HepG2 (cell line): ENCODE measurements at regions not wholly inside any gene's neighbourhood (a gene's known extent, or its start where the extent isn't known, plus 50 kb on each side); places are given as distances from the start of the nearest gene placed in this dataset.

Experiments
- ATAC-seq: fragments of 200-7000 bp; cut with Tn5 transposase; 3 replicates; pipeline ENCODE4 v1.9.1; 2020; ENCODE audit warnings: mild to moderate bottlenecking, moderate library complexity
- BruUV-seq: library from RNA; stranded (reverse); fragments of 400-500 nt; replicated peaks from 2 replicates; lab custom pipeline; 2021; lab: Mats Ljungman, UMichigan
- CTCF ChIA-PET: fragments of 300-600 bp; formaldehyde crosslinking; extraction: SDS; loops from one replicate; lab custom pipeline; 2021; ENCODE audit warnings: low total read pairs, inconsistent platforms, low intra/inter-chr PET ratio; lab: Yijun Ruan, JAX
- POLR2A ChIA-PET: fragments of 350-600 bp; sonication (Branson Sonifier 250); formaldehyde crosslinking; loops from one replicate; lab custom pipeline; 2020; ENCODE audit warnings: antibody characterized with exemption, inconsistent platforms; lab: Yijun Ruan, JAX
- DNase-seq: peaks from one replicate; pipeline ENCODE4 v3.0.0-alpha.2; 2015; ENCODE audit warnings: low spot score
- FAIRE-seq: peaks from 3 replicates; lab custom pipeline; 2011; peaks lifted over from hg19 to GRCh38; lab: Jason Lieb, UNC
- H2AFZ ChIP-seq: one replicate; pipeline ENCODE4 v1.6.1; 2011; ENCODE audit warnings: low read length, inconsistent platforms
- H3K27ac ChIP-seq: fragments of 300-600 bp; 3 replicates; pipeline ENCODE4 v1.8.0; 2011; ENCODE audit warnings: mixed run types, mild to moderate bottlenecking, mixed read lengths, low read length, inconsistent platforms; ENCODE audit not compliant: insufficient read depth; ENCODE audit errors: extremely low read length
- H3K27me3 ChIP-seq, 2 experiments: fragments of 200-600 bp in 1 of 2; 2 replicates in 1 of 2; 3 replicates in 1 of 2; pipeline versions ENCODE4 v1.6.0 to v1.8.0; 2011; ENCODE audit warnings: low read length in 2 of 2, mild to moderate bottlenecking in 2 of 2, moderate library complexity in 2 of 2, inconsistent platforms in 1 of 2; ENCODE audit not compliant: insufficient read depth in 2 of 2, control insufficient read depth in 1 of 2
- H3K36me3 ChIP-seq, 2 experiments: fragments of 200-600 bp in 1 of 2; replicated peaks in 1 of 2; 2 replicates in 1 of 2; 3 replicates in 1 of 2; pipeline versions ENCODE4 v1.5.1 to v1.8.0; 2011; ENCODE audit warnings: low read length in 2 of 2, inconsistent platforms in 1 of 2; ENCODE audit not compliant: insufficient read depth in 2 of 2, control insufficient read depth in 1 of 2
- H3K4me1 ChIP-seq: 2 replicates; pipeline ENCODE4 v1.5.1; 2012; ENCODE audit warnings: low read length, inconsistent platforms; ENCODE audit not compliant: insufficient read depth
- H3K4me2 ChIP-seq: 2 replicates; pipeline ENCODE4 v1.6.0; 2011; ENCODE audit warnings: low read depth, low read length, inconsistent platforms
- H3K4me3 ChIP-seq, 3 experiments: fragments of 200-600 bp in 1 of 3; sonication (generic), shearing (Covaris generic) in 1 of 3; replicated peaks in 1 of 3; 2 replicates each; pipeline ENCODE4 v1.5.1; 2011 to 2016; ENCODE audit warnings: low read length in 3 of 3, inconsistent platforms in 2 of 3, low read depth in 2 of 3, mild to moderate bottlenecking in 2 of 3, control low read depth in 1 of 3, mixed read lengths in 1 of 3; ENCODE audit not compliant: insufficient read depth in 1 of 3
- H3K79me2 ChIP-seq: one replicate; pipeline ENCODE4 v1.6.1; 2011; ENCODE audit warnings: low read length, inconsistent platforms; ENCODE audit not compliant: insufficient read depth
- H3K9ac ChIP-seq: 2 replicates; pipeline ENCODE4 v1.6.0; 2011; ENCODE audit warnings: mild to moderate bottlenecking, low read depth, low read length, inconsistent platforms; ENCODE audit not compliant: insufficient read depth
- H3K9me3 ChIP-seq: 2 replicates; pipeline ENCODE4 v1.5.1; 2012; ENCODE audit warnings: mild to moderate bottlenecking, low read length
- H4K20me1 ChIP-seq: 2 replicates; pipeline ENCODE4 v1.6.0; 2011; ENCODE audit warnings: inconsistent platforms, mild to moderate bottlenecking, low read length, moderate library complexity; ENCODE audit not compliant: insufficient read depth
- DNMT1 ChIP-seq: sonication (generic); formaldehyde crosslinking; IDR thresholded peaks from 2 replicates; pipeline ENCODE4 v1.5.1; 2020; ENCODE audit warnings: mild to moderate bottlenecking, missing genetic modification reagents
- MXD4 ChIP-seq: IDR thresholded peaks from 2 replicates; pipeline ENCODE4 v1.6.1; 2016; ENCODE audit warnings: mild to moderate bottlenecking, missing biosample characterization, missing genetic modification reagents
- PHB2 ChIP-seq: fragments of 450-650 bp; IDR thresholded peaks from 2 replicates; pipeline ENCODE4 v1.6.1; 2018; ENCODE audit not compliant: partially characterized antibody
- POLR2AphosphoS2 ChIP-seq: IDR thresholded peaks from 2 replicates; pipeline ENCODE4 v1.6.1; 2011; ENCODE audit warnings: low read depth, low read length, improper control_type of control experiment
- REL ChIP-seq: sonication (generic); formaldehyde crosslinking; conservative IDR thresholded peaks from 2 replicates; pipeline ENCODE4 v1.8.0; 2022; ENCODE audit warnings: mild to moderate bottlenecking, missing genetic modification reagents, moderate library complexity
- SP1 ChIP-seq, 2 experiments: fragments of 450-650 bp in 1 of 2; sonication (generic) in 1 of 2; formaldehyde crosslinking in 1 of 2; IDR thresholded peaks; 2 replicates each; pipeline versions ENCODE4 v1.4.0 to v1.6.1; 2016 to 2020; ENCODE audit warnings: missing genetic modification reagents in 1 of 2
- ZNF776 ChIP-seq: sonication (generic); formaldehyde crosslinking; IDR thresholded peaks from 2 replicates; pipeline ENCODE4 v1.4.0; 2020; ENCODE audit warnings: mild to moderate bottlenecking, missing genetic modification reagents
- ZNF784 ChIP-seq: sonication (generic); formaldehyde crosslinking; IDR thresholded peaks from 2 replicates; pipeline ENCODE4 v1.5.1; 2020; ENCODE audit warnings: missing genetic modification reagents, mild to moderate bottlenecking, borderline replicate concordance
- ZSCAN30 ChIP-seq: sonication (generic); formaldehyde crosslinking; IDR thresholded peaks from 2 replicates; pipeline ENCODE4 v1.5.0; 2020; ENCODE audit warnings: mild to moderate bottlenecking, missing genetic modification reagents
- WGBS: methylation state at CpG from one replicate; pipeline ENCODE4 v1.1.6; 2017; ENCODE audit warnings: low lambda C conversion rate; 5-methylcytosine and 5-hydroxymethylcytosine counted together
- in situ Hi-C: cut with HindIII; loops from 2 replicates; pipeline ENCODE4 v1.10.0; 2017; ENCODE audit warnings: low pct_unique_long_range_greater_than_20kb; ENCODE audit not compliant: extremely low pct_ligation_motif_present
- intact Hi-C: fragments of 100-400 bp; cut with micrococcal nuclease; formaldehyde crosslinking; loops from one replicate; pipeline ENCODE4 v1.10.0; 2022; ENCODE audit not compliant: unreplicated experiment
- TF ChIP-seq, protein P1 (sequence below): sonication (generic); formaldehyde crosslinking; IDR thresholded peaks from 2 replicates; pipeline ENCODE4 v1.4.0; 2020; ENCODE audit warnings: missing genetic modification reagents, borderline replicate concordance

DNA sequence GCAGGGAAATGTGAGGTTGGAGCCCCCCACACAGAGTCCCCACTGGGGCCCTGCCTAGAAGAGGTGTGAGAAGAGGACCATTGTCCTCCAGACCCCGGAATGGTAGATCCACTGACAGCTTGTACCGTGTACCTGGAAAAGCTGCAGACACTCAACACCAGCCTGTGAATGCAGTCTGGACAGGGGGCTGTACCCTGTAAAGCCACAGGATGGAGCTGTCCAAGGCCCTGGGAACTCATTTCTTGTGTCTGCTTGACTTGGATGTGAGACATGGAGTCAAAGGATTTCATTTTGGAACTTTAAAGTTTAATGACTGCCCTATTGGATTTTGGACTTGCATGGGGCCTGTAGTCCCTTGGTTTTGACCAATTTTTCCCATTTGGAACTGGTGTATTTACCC is 535.0 kb upstream of the MEF2C start:
- H3K4me1 ChIP-seq = no peaks in the 10 kb centered on the region
- no peak for FAIRE-seq
- POLR2A ChIA-PET = no interaction called here
- CTCF ChIA-PET = no interaction called here
- H3K79me2 ChIP-seq = no peaks in the 10 kb centered on the region
- BruUV-seq = no TSS peak
- TF ChIP-seq REL (CRISPR knock-in tag) (no peak), ZNF776 (CRISPR knock-in tag) (no peak), SP1 (IDR thresholded peaks at IDR 0.05) (no peak), SP1 (CRISPR knock-in tag; IDR thresholded peaks at IDR 0.05) (no peak), MXD4 (CRISPR knock-in tag) (no peak), POLR2AphosphoS2 (no peak), DNMT1 (CRISPR knock-in tag) (no peak), PHB2 (no peak), ZNF784 (no peak), ZSCAN30 (CRISPR knock-in tag) (no peak)
- TF ChIP-seq, protein P1, sequence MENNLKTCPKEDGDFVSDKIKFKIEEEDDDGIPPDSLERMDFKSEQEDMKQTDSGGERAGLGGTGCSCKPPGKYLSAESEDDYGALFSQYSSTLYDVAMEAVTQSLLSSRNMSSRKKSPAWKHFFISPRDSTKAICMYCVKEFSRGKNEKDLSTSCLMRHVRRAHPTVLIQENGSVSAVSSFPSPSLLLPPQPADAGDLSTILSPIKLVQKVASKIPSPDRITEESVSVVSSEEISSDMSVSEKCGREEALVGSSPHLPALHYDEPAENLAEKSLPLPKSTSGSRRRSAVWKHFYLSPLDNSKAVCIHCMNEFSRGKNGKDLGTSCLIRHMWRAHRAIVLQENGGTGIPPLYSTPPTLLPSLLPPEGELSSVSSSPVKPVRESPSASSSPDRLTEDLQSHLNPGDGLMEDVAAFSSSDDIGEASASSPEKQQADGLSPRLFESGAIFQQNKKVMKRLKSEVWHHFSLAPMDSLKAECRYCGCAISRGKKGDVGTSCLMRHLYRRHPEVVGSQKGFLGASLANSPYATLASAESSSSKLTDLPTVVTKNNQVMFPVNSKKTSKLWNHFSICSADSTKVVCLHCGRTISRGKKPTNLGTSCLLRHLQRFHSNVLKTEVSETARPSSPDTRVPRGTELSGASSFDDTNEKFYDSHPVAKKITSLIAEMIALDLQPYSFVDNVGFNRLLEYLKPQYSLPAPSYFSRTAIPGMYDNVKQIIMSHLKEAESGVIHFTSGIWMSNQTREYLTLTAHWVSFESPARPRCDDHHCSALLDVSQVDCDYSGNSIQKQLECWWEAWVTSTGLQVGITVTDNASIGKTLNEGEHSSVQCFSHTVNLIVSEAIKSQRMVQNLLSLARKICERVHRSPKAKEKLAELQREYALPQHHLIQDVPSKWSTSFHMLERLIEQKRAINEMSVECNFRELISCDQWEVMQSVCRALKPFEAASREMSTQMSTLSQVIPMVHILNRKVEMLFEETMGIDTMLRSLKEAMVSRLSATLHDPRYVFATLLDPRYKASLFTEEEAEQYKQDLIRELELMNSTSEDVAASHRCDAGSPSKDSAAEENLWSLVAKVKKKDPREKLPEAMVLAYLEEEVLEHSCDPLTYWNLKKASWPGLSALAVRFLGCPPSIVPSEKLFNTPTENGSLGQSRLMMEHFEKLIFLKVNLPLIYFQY (CRISPR knock-in tag) = no peak
- TF ChIP-seq, all 625 proteins: peak for 0
- Histone ChIP-seq H3K27me3 (no peaks in the 10 kb centered on the region; a peak in 1 of 5 replicates), H4K20me1 (no peaks in the 10 kb centered on the region), H3K36me3 (no peaks in the 10 kb centered on the region), H3K4me2 (no peak overlapping the region), H2AFZ (no peak overlapping the region), H3K9ac (no peak overlapping the region), H3K27ac (no peak overlapping the region), H3K9me3 (no peaks in the 10 kb centered on the region), H3K4me3 (no peak overlapping the region)
- ATAC-seq = no peak
- in situ Hi-C loops (no loop called here), intact Hi-C loops (no loop called here)
- no CpG with 5 or more reads among the region's 2 CpGs for WGBS
- no peak for DNase-seq
